ENCODE measurements at regions not wholly inside any gene's neighbourhood (a gene's known extent, or its start where the extent isn't known, plus 50 kb on each side); places are given as distances from the start of the nearest gene placed in this dataset.

GRCh38 chr3:31075471-31075870 is 181.0 kb upstream of the GADL1 start:
- Mint-ChIP-seq H3K27me3 (ENCODE audit: insufficient read depth) (no peaks in the 10 kb centered on the region), H3K9me3 (peaks cover 8% of the 10 kb centered on the region), H3K36me3 (ENCODE audit: low read depth) (peaks cover 18% of the 10 kb centered on the region), H3K4me3 (no peak overlapping the region), H3K27ac (no peak overlapping the region), H3K4me1 (ENCODE audit: low read depth) (peaks cover 75% of the 10 kb centered on the region)
- DNase-seq, result no peak
- TF ChIP-seq CTCF (IDR thresholded peaks at IDR 0.05), result no peak

GRCh38 chr3:31075876-31076275 is 181.4 kb upstream of the GADL1 start:
- Mint-ChIP-seq H3K4me1 (ENCODE audit: low read depth) (peaks cover 79% of the 10 kb centered on the region), H3K36me3 (ENCODE audit: low read depth) (peaks cover 14% of the 10 kb centered on the region), H3K9me3 (peaks cover 8% of the 10 kb centered on the region), H3K27ac (no peak overlapping the region), H3K4me3 (no peak overlapping the region), H3K27me3 (ENCODE audit: insufficient read depth) (no peaks in the 10 kb centered on the region)
- DNase-seq, result no peak
- TF ChIP-seq CTCF (IDR thresholded peaks at IDR 0.05), result no peak

- Mint-ChIP-seq H3K9me3 (peaks cover 3% of the 10 kb centered on the region; the same call in 1 of the 2 replicates), H3K4me1 (ENCODE audit: low read depth) (peaks cover 78% of the 10 kb centered on the region), H3K4me3 (peak overlapping the region; percentile 23), H3K27me3 (ENCODE audit: insufficient read depth) (no peaks in the 10 kb centered on the region), H3K36me3 (ENCODE audit: low read depth) (peaks cover 5% of the 10 kb centered on the region; the same call in 1 of the 2 replicates), H3K27ac (peak overlapping the region; percentile 65)
- DNase-seq, result peak; percentile 96
- TF ChIP-seq CTCF (IDR thresholded peaks at IDR 0.05), result no peak
Observed at GRCh38 chr3:31077021-31077601, 182.7 kb upstream of the GADL1 start.

GRCh38 chr3:31077826-31078225 is 183.4 kb upstream of the GADL1 start:
- peaks cover 3% of the 10 kb centered on the region; the same call in 1 of the 2 replicates for H3K9me3 Mint-ChIP-seq
- peak; percentile 28 for DNase-seq
- no peaks in the 10 kb centered on the region for H3K27me3 Mint-ChIP-seq (ENCODE audit: insufficient read depth)
- H3K36me3 Mint-ChIP-seq (ENCODE audit: low read depth), result no peaks in the 10 kb centered on the region
- TF ChIP-seq CTCF (IDR thresholded peaks at IDR 0.05), result no peak
- H3K4me1 Mint-ChIP-seq (ENCODE audit: low read depth), result peaks cover 71% of the 10 kb centered on the region
- H3K27ac Mint-ChIP-seq, result peak overlapping the region; percentile 65
- peak overlapping the region; percentile 23; the same call in 1 of the 2 replicates for H3K4me3 Mint-ChIP-seq

GRCh38 chr3:31079689-31080088 is 185.2 kb upstream of the GADL1 start:
- DNase-seq, result no peak
- no peak for TF ChIP-seq CTCF (IDR thresholded peaks at IDR 0.05)
- Mint-ChIP-seq H3K4me1 (ENCODE audit: low read depth) (peaks cover 57% of the 10 kb centered on the region), H3K4me3 (no peak overlapping the region), H3K9me3 (no peaks in the 10 kb centered on the region), H3K36me3 (ENCODE audit: low read depth) (no peaks in the 10 kb centered on the region), H3K27ac (no peak overlapping the region), H3K27me3 (ENCODE audit: insufficient read depth) (peaks cover 2% of the 10 kb centered on the region; the same call in 1 of the 2 replicates)
